ENCODE measurements at regions not wholly inside any gene's neighbourhood (a gene's known extent, or its start where the extent isn't known, plus 50 kb on each side); places are given as distances from the start of the nearest gene placed in this dataset.
A peak's percentile ranks its signal among the peaks of the same experiment; 100 is the strongest.

DNA sequence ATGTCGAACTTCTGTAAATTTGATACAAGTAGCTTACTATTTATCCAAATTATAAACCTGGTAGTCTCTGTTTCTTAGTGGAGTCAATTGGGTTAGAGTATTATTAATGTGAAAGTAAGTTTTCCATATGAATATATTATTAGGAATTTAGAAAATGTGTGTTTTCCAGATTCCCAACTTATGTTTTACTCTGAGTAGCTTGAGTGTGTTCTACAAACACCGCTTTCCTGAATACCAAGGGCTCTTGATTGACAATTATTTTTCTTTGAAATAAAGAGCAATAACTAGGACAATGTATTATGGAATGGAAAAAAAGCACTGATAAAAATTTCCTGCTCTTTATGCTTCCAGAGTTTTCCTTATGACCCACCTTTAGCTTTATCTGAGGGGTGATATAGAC, 233.6 kb downstream of the POSTN start:
- TF ChIP-seq, protein P1, sequence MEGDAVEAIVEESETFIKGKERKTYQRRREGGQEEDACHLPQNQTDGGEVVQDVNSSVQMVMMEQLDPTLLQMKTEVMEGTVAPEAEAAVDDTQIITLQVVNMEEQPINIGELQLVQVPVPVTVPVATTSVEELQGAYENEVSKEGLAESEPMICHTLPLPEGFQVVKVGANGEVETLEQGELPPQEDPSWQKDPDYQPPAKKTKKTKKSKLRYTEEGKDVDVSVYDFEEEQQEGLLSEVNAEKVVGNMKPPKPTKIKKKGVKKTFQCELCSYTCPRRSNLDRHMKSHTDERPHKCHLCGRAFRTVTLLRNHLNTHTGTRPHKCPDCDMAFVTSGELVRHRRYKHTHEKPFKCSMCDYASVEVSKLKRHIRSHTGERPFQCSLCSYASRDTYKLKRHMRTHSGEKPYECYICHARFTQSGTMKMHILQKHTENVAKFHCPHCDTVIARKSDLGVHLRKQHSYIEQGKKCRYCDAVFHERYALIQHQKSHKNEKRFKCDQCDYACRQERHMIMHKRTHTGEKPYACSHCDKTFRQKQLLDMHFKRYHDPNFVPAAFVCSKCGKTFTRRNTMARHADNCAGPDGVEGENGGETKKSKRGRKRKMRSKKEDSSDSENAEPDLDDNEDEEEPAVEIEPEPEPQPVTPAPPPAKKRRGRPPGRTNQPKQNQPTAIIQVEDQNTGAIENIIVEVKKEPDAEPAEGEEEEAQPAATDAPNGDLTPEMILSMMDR (IDR thresholded peaks at IDR 0.05): no peak
- Mint-ChIP-seq H3K4me1 (ENCODE audit: low read depth) (peaks cover 69% of the 10 kb centered on the region), H3K27ac (ENCODE audit: unreplicated experiment) (peak overlapping the region; percentile 90), H3K9me3 (ENCODE audit: low read depth) (peaks cover 6% of the 10 kb centered on the region), H3K4me3 (ENCODE audit: unreplicated experiment) (no peak overlapping the region), H3K27me3 (ENCODE audit: low read depth) (no peaks in the 10 kb centered on the region), H3K36me3 (ENCODE audit: low read depth) (peaks cover 1% of the 10 kb centered on the region)
- no peak for DNase-seq (ENCODE audit: low spot score)

DNA sequence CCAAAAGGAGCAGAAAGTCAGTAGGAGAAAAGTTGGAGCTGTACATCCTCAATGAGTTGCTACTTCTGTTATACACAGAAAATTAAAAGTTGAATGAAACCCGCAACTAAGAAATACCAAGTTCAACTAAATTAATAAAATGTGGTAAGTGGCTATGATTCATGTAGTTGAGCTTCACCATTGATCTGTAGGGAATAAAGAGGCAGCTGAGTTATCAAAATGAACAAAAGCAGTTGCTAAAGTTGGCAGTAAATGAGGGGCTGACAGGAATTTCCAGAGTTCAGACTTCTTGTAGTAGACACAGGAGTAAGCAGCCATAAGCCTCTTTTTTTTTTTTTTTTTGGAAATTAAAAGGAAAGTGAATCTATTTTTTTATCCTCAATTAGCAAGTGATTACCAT, 234.6 kb downstream of the POSTN start:
- no peak for DNase-seq (ENCODE audit: low spot score)
- Mint-ChIP-seq H3K36me3 (ENCODE audit: low read depth) (peaks cover 1% of the 10 kb centered on the region), H3K27ac (ENCODE audit: unreplicated experiment) (no peak overlapping the region), H3K4me1 (ENCODE audit: low read depth) (peaks cover 71% of the 10 kb centered on the region), H3K27me3 (ENCODE audit: low read depth) (no peaks in the 10 kb centered on the region), H3K4me3 (ENCODE audit: unreplicated experiment) (no peak overlapping the region), H3K9me3 (ENCODE audit: low read depth) (peaks cover 5% of the 10 kb centered on the region)
- TF ChIP-seq, protein P1 (IDR thresholded peaks at IDR 0.05): no peak

- H3K36me3 Mint-ChIP-seq (ENCODE audit: low read depth): peaks cover 1% of the 10 kb centered on the region
- H3K27ac Mint-ChIP-seq (ENCODE audit: unreplicated experiment): peak overlapping the region; percentile 10
- peaks cover 63% of the 10 kb centered on the region for H3K4me1 Mint-ChIP-seq (ENCODE audit: low read depth)
- H3K27me3 Mint-ChIP-seq (ENCODE audit: low read depth): no peaks in the 10 kb centered on the region
- H3K4me3 Mint-ChIP-seq (ENCODE audit: unreplicated experiment): no peak overlapping the region
- TF ChIP-seq, protein P1 (IDR thresholded peaks at IDR 0.05): no peak
- H3K9me3 Mint-ChIP-seq (ENCODE audit: low read depth): peaks cover 5% of the 10 kb centered on the region
- no peak for DNase-seq (ENCODE audit: low spot score)
These were observed 237.0 kb downstream of the POSTN start for GRCh38 chr13:37361608-37362007.

GRCh38 chr13:37360556-37360955, 238.0 kb downstream of the POSTN start:
- H3K27me3 Mint-ChIP-seq (ENCODE audit: low read depth): no peaks in the 10 kb centered on the region
- H3K9me3 Mint-ChIP-seq (ENCODE audit: low read depth): peaks cover 5% of the 10 kb centered on the region
- H3K4me3 Mint-ChIP-seq (ENCODE audit: unreplicated experiment): no peak overlapping the region
- peaks cover 1% of the 10 kb centered on the region for H3K36me3 Mint-ChIP-seq (ENCODE audit: low read depth)
- no peak for DNase-seq (ENCODE audit: low spot score)
- peak overlapping the region; percentile 68 for H3K27ac Mint-ChIP-seq (ENCODE audit: unreplicated experiment)
- H3K4me1 Mint-ChIP-seq (ENCODE audit: low read depth): peaks cover 54% of the 10 kb centered on the region
- TF ChIP-seq, protein P1 (IDR thresholded peaks at IDR 0.05): no peak

GRCh38 chr13:37357548-37357947, 241.0 kb downstream of the POSTN start:
- Mint-ChIP-seq H3K4me3 (ENCODE audit: unreplicated experiment) (no peak overlapping the region), H3K36me3 (ENCODE audit: low read depth) (peaks cover 3% of the 10 kb centered on the region), H3K9me3 (ENCODE audit: low read depth) (peaks cover 4% of the 10 kb centered on the region), H3K4me1 (ENCODE audit: low read depth) (peaks cover 34% of the 10 kb centered on the region), H3K27ac (ENCODE audit: unreplicated experiment) (no peak overlapping the region), H3K27me3 (ENCODE audit: low read depth) (no peaks in the 10 kb centered on the region)
- DNase-seq (ENCODE audit: low spot score): no peak
- TF ChIP-seq, protein P1 (IDR thresholded peaks at IDR 0.05): no peak
